H1 (cell line): ENCODE measurements at regions not wholly inside any gene's neighbourhood (a gene's known extent, or its start where the extent isn't known, plus 50 kb on each side); places are given as distances from the start of the nearest gene placed in this dataset.

ENCODE experiments used
- CTCF ChIA-PET: fragments of 300-600 bp; sonication (Branson Sonifier 250); formaldehyde crosslinking; loops from one replicate; lab custom pipeline; 2021; ENCODE audit not compliant: partially characterized antibody; lab: Charles Lee
- POLR2A ChIA-PET: fragments of 300-600 bp; sonication (Branson Sonifier 250); formaldehyde crosslinking; loops from one replicate; lab custom pipeline; 2021; ENCODE audit warnings: inconsistent platforms; ENCODE audit not compliant: partially characterized antibody; lab: Charles Lee
- DNase-seq, 2 experiments: peaks; one replicate each; pipeline versions ENCODE4 v3.0.0 to v3.0.0-alpha.2; 2010 to 2022; ENCODE audit warnings: low spot score in 2 of 2, low read depth in 1 of 2, mixed read lengths in 1 of 2
- FAIRE-seq: peaks from 2 replicates; lab custom pipeline; 2011; peaks lifted over from hg19 to GRCh38; lab: Jason Lieb, UNC
- H2AFZ ChIP-seq: 2 replicates; pipeline ENCODE4 v1.8.1; 2012; ENCODE audit warnings: low read length, inconsistent platforms
- H2AK5ac ChIP-seq: 2 replicates; pipeline ENCODE4 v1.6.1; 2013; ENCODE audit warnings: low read depth, low read length
- H2BK120ac ChIP-seq: replicated peaks from 2 replicates; pipeline ENCODE3; 2013; ENCODE audit warnings: low read depth, low read length, inconsistent platforms
- H2BK12ac ChIP-seq: 2 replicates; pipeline ENCODE4 v1.6.1; 2013; ENCODE audit warnings: low read depth, low read length
- H2BK15ac ChIP-seq: 2 replicates; pipeline ENCODE4 v1.6.1; 2013; ENCODE audit warnings: low read length
- H2BK20ac ChIP-seq: 2 replicates; pipeline ENCODE4 v1.6.1; 2013; ENCODE audit warnings: low read length
- H2BK5ac ChIP-seq: 2 replicates; pipeline ENCODE4 v1.6.1; 2013; ENCODE audit warnings: low read depth, low read length
- H3K14ac ChIP-seq: 2 replicates; pipeline ENCODE4 v1.6.1; 2013; ENCODE audit warnings: inconsistent platforms; ENCODE audit not compliant: insufficient read length
- H3K18ac ChIP-seq: 2 replicates; pipeline ENCODE4 v1.6.1; 2013; ENCODE audit warnings: low read length; ENCODE audit errors: extremely low read depth
- H3K23ac ChIP-seq: 2 replicates; pipeline ENCODE4 v1.6.1; 2013; ENCODE audit warnings: inconsistent platforms; ENCODE audit not compliant: insufficient read length
- H3K23me2 ChIP-seq: 2 replicates; pipeline ENCODE4 v1.6.1; 2013; ENCODE audit warnings: low read depth, low read length
- H3K27ac ChIP-seq: 2 replicates; pipeline ENCODE4 v1.6.1; 2011; ENCODE audit warnings: low read depth, low read length, inconsistent platforms
- H3K27me3 ChIP-seq, 4 experiments: replicated peaks in 1 of 4; 1 replicate in 1 of 4; 2 replicates in 3 of 4; pipeline versions ENCODE4 v1.6.1 to v1.8.1; 2011 to 2013; ENCODE audit warnings: low read length in 3 of 4, mild to moderate bottlenecking in 3 of 4, inconsistent platforms in 2 of 4, mixed read lengths in 2 of 4, moderate library complexity in 1 of 4; ENCODE audit not compliant: control insufficient read depth in 3 of 4, insufficient read depth in 3 of 4; ENCODE audit errors: extremely low read depth in 1 of 4
- H3K36me3 ChIP-seq, 4 experiments: 2 replicates each; pipeline versions ENCODE4 v1.6.1 to v1.8.1; 2011 to 2013; ENCODE audit warnings: mild to moderate bottlenecking in 4 of 4, low read length in 3 of 4, moderate library complexity in 2 of 4, control low read depth in 1 of 4, inconsistent platforms in 1 of 4; ENCODE audit not compliant: insufficient read depth in 4 of 4, control insufficient read depth in 2 of 4
- H3K4ac ChIP-seq: replicated peaks from 2 replicates; pipeline ENCODE3; 2013; ENCODE audit warnings: low read length, low read depth, mixed read lengths, inconsistent platforms; ENCODE audit not compliant: insufficient read length
- H3K4me1 ChIP-seq, 4 experiments: replicated peaks in 1 of 4; 1 replicate in 1 of 4; 2 replicates in 3 of 4; pipeline versions ENCODE4 v1.6.1 to v1.8.1; 2011 to 2013; ENCODE audit warnings: low read length in 3 of 4, inconsistent platforms in 2 of 4, mixed read lengths in 1 of 4; ENCODE audit not compliant: insufficient read depth in 4 of 4, control insufficient read depth in 3 of 4
- H3K4me2 ChIP-seq, 2 experiments: 2 replicates each; pipeline versions ENCODE4 v1.6.1 to v1.8.1; 2011 to 2013; ENCODE audit warnings: low read depth in 2 of 2, low read length in 2 of 2, control low read depth in 1 of 2, inconsistent platforms in 1 of 2, mild to moderate bottlenecking in 1 of 2; ENCODE audit not compliant: insufficient read depth in 1 of 2
- H3K4me3 ChIP-seq, 4 experiments: fragments of 200-600, 300-600 bp in 1 of 4; sonication (generic), shearing (Covaris generic), sonication (Bioruptor Twin) in 1 of 4; 2 replicates each; pipeline versions ENCODE4 v1.5.1 to v1.8.1; 2011 to 2016; ENCODE audit warnings: low read length in 4 of 4, low read depth in 3 of 4, control low read depth in 2 of 4, inconsistent platforms in 2 of 4, mild to moderate bottlenecking in 2 of 4, mixed read lengths in 1 of 4, moderate library complexity in 1 of 4; ENCODE audit not compliant: insufficient read depth in 2 of 4; ENCODE audit errors: extremely low read depth in 1 of 4
- H3K56ac ChIP-seq: replicated peaks from 2 replicates; pipeline ENCODE3; 2013; ENCODE audit warnings: low read depth, mild to moderate bottlenecking, mixed read lengths, low read length, inconsistent platforms; ENCODE audit not compliant: insufficient read length
- H3K79me1 ChIP-seq: 2 replicates; pipeline ENCODE4 v1.6.1; 2013; ENCODE audit warnings: low read depth, low read length, control low read depth
- H3K79me2 ChIP-seq, 2 experiments: 2 replicates each; pipeline versions ENCODE4 v1.6.1 to v1.8.1; 2012 to 2013; ENCODE audit warnings: low read length in 2 of 2, mild to moderate bottlenecking in 2 of 2, inconsistent platforms in 1 of 2; ENCODE audit not compliant: insufficient read depth in 2 of 2, control insufficient read depth in 1 of 2
- H3K9ac ChIP-seq, 4 experiments: replicated peaks in 1 of 4; 1 replicate in 1 of 4; 2 replicates in 3 of 4; pipeline versions ENCODE4 v1.6.1 to v1.8.1; 2011 to 2013; ENCODE audit warnings: low read depth in 3 of 4, low read length in 3 of 4, control low read depth in 2 of 4, mild to moderate bottlenecking in 2 of 4, moderate library complexity in 2 of 4, inconsistent platforms in 1 of 4; ENCODE audit errors: extremely low read depth in 1 of 4
- H3K9me3 ChIP-seq, 2 experiments: 2 replicates each; pipeline versions ENCODE4 v1.6.1 to v1.8.1; 2012 to 2013; ENCODE audit warnings: mild to moderate bottlenecking in 2 of 2, moderate library complexity in 2 of 2, control low read depth in 1 of 2, inconsistent platforms in 1 of 2, low read depth in 1 of 2, low read length in 1 of 2, mixed read lengths in 1 of 2; ENCODE audit not compliant: insufficient read depth in 2 of 2
- H4K20me1 ChIP-seq, 2 experiments: replicated peaks in 1 of 2; 2 replicates each; pipeline versions ENCODE3 to v1.8.1; 2011 to 2013; ENCODE audit warnings: inconsistent platforms in 2 of 2, low read length in 2 of 2, mild to moderate bottlenecking in 1 of 2; ENCODE audit not compliant: insufficient read depth in 2 of 2, control insufficient read depth in 1 of 2
- H4K5ac ChIP-seq: 2 replicates; pipeline ENCODE4 v1.6.1; 2013; ENCODE audit warnings: low read length, low read depth, mixed read lengths, inconsistent platforms; ENCODE audit not compliant: insufficient read length
- H4K8ac ChIP-seq: 2 replicates; pipeline ENCODE4 v1.8.0; 2013; ENCODE audit warnings: mild to moderate bottlenecking, moderate library complexity, low read length, inconsistent platforms; ENCODE audit not compliant: insufficient read depth; ENCODE audit errors: extremely low read depth
- H4K91ac ChIP-seq: replicated peaks from 2 replicates; pipeline ENCODE3; 2013; ENCODE audit warnings: low read length, mixed read lengths, inconsistent platforms; ENCODE audit not compliant: insufficient read length
- E2F6 ChIP-seq: IDR thresholded peaks from 2 replicates; pipeline ENCODE4 v1.6.1; 2012; ENCODE audit warnings: inconsistent platforms
- SIRT6 ChIP-seq: IDR thresholded peaks from one replicate; pipeline ENCODE4 v1.7.1; 2012; ENCODE audit warnings: low read length, inconsistent platforms
- WGBS, 2 experiments: shearing (Covaris generic) in 1 of 2; methylation state at CpG; one replicate each; pipeline versions ENCODE4 v1.1.6 to v1.1.7; 2013 to 2015; ENCODE audit warnings: low lambda C conversion rate in 2 of 2, mixed read lengths in 2 of 2, inconsistent platforms in 1 of 2, low coverage in 1 of 2, missing lambda C conversion rate in 1 of 2; ENCODE audit not compliant: insufficient replicate concordance in 2 of 2, insufficient coverage in 1 of 2, insufficient read length in 1 of 2; ENCODE audit errors: extremely low coverage in 1 of 2, missing lambda C conversion rate in 1 of 2; 5-methylcytosine and 5-hydroxymethylcytosine counted together

- Histone ChIP-seq H4K8ac (no peak overlapping the region), H3K9me3 (no peaks in the 10 kb centered on the region), H3K14ac (no peak overlapping the region), H3K79me2 (0 out of 4 replicates have a peak, but pooled peaks cover 0 to 2% of the 10 kb centered on the region in 2 experiments), H2BK15ac (no peak overlapping the region), H4K91ac (no peak overlapping the region), H2BK120ac (no peak overlapping the region), H2AFZ (no peak overlapping the region), H3K23me2 (peaks cover 7% of the 10 kb centered on the region; the same call in 1 of the 2 replicates), H3K56ac (no peak overlapping the region), H3K4me2 (no peak overlapping the region), H2BK12ac (0 out of 2 replicates have a peak overlapping the region, but pooled peaks have one; percentile 27), H3K23ac (no peak overlapping the region), H3K4me1 (no peaks in the 10 kb centered on the region), H3K4me3 (no peak overlapping the region), H3K9ac (no peak overlapping the region), H3K36me3 (no peaks in the 10 kb centered on the region), H3K79me1 (peaks cover 3% of the 10 kb centered on the region; the same call in 1 of the 2 replicates), H3K18ac (no peak overlapping the region), H4K5ac (no peak overlapping the region), H3K27ac (no peak overlapping the region), H3K4ac (no peak overlapping the region), H4K20me1 (peaks cover 0 to 9% of the 10 kb centered on the region in 2 experiments), H2BK20ac (no peak overlapping the region), H2AK5ac (no peak overlapping the region), H3K27me3 (0 out of 7 replicates have a peak, but pooled peaks cover 0 to 2% (median 0%) of the 10 kb centered on the region in 4 experiments), H2BK5ac (no peak overlapping the region)
- TF ChIP-seq E2F6, result peak; percentile 78
- TF ChIP-seq SIRT6, result no peak
- POLR2A ChIA-PET, result interaction anchor here (1.2 kb wide), 1 partner anchor 10 kb away, joined by 4 read pairs; no protein-coding TSS in a partner anchor
- WGBS, 2 experiments, result 91% methylated on average over 7 of the region's 12 CpGs; no CpG with 5 or more reads in 1 of the 2 experiments
- DNase-seq (no peak), FAIRE-seq (no peak)
- CTCF ChIA-PET, result interaction anchor here (0.7 to 1.8 kb wide), 4 partner anchors 15 to 91 kb away, joined by 3 to 10 read pairs (median 4); no protein-coding TSS in a partner anchor
These were observed 68.6 kb downstream of the RGS12 start for GRCh38 chr4:3361406-3361805.
